ENCODE measurements at regions not wholly inside any gene's neighbourhood (a gene's known extent, or its start where the extent isn't known, plus 50 kb on each side); places are given as distances from the start of the nearest gene placed in this dataset.
"Not testable (repeated sequence)": the region's sequence is repeated elsewhere in the genome, so short reads cannot be mapped to it uniquely, and the experiment has no call there.

GRCh38 chr15:23762026-23762425, 74.9 kb upstream of the NDN start:
- H3K27ac ChIP-seq, result no peak overlapping the region
- no peak for DNase-seq (ENCODE audit: low spot score)
- TF ChIP-seq CTCF (IDR thresholded peaks at IDR 0.05), result no peak
- H3K36me3 ChIP-seq, result no peaks in the 10 kb centered on the region
- no peaks in the 10 kb centered on the region for H3K4me1 ChIP-seq
- H3K27me3 ChIP-seq, result no peaks in the 10 kb centered on the region
- H3K4me3 ChIP-seq, result no peak overlapping the region
- H3K9me3 ChIP-seq, result no peaks in the 10 kb centered on the region

- Histone ChIP-seq H3K9me3 (no peaks in the 10 kb centered on the region), H3K4me1 (no peaks in the 10 kb centered on the region), H3K27me3 (no peaks in the 10 kb centered on the region), H3K27ac (no peak overlapping the region), H3K4me3 (no peak overlapping the region), H3K36me3 (no peaks in the 10 kb centered on the region)
- no peak for TF ChIP-seq CTCF (IDR thresholded peaks at IDR 0.05)
- no peak for DNase-seq (ENCODE audit: low spot score)
Observed at GRCh38 chr15:23763021-23763420, 75.9 kb upstream of the NDN start.

- H3K4me1 ChIP-seq, result no peaks in the 10 kb centered on the region
- H3K4me3 ChIP-seq, result no peak overlapping the region
- H3K36me3 ChIP-seq, result no peaks in the 10 kb centered on the region
- TF ChIP-seq CTCF (IDR thresholded peaks at IDR 0.05), result no peak
- H3K27me3 ChIP-seq, result no peaks in the 10 kb centered on the region
- DNase-seq (ENCODE audit: low spot score), result no peak
- no peaks in the 10 kb centered on the region for H3K9me3 ChIP-seq
- H3K27ac ChIP-seq, result no peak overlapping the region
Observed at GRCh38 chr15:23764306-23764705, 77.2 kb upstream of the NDN start.

- Histone ChIP-seq H3K4me3 (no peak overlapping the region), H3K27me3 (no peaks in the 10 kb centered on the region), H3K9me3 (no peaks in the 10 kb centered on the region), H3K4me1 (no peaks in the 10 kb centered on the region), H3K27ac (no peak overlapping the region), H3K36me3 (no peaks in the 10 kb centered on the region)
- no peak for DNase-seq (ENCODE audit: low spot score)
- TF ChIP-seq CTCF (IDR thresholded peaks at IDR 0.05), result no peak
Observed at GRCh38 chr15:23764716-23765115, 77.6 kb upstream of the NDN start.

GRCh38 chr15:23766779-23767178, 79.7 kb upstream of the NDN start:
- not testable (repeated sequence) for H3K27me3 ChIP-seq; H3K36me3 ChIP-seq; DNase-seq (ENCODE audit: low spot score); H3K27ac ChIP-seq; H3K9me3 ChIP-seq; H3K4me1 ChIP-seq; H3K4me3 ChIP-seq

GRCh38 chr15:23773093-23773492, 86.0 kb upstream of the NDN start:
- H3K36me3 ChIP-seq, result no peaks in the 10 kb centered on the region
- H3K27ac ChIP-seq, result no peak overlapping the region
- no peaks in the 10 kb centered on the region for H3K27me3 ChIP-seq
- no peaks in the 10 kb centered on the region for H3K4me1 ChIP-seq
- H3K4me3 ChIP-seq, result no peak overlapping the region
- peaks cover 0 to 9% of the 10 kb centered on the region in 2 donors for H3K9me3 ChIP-seq
- no peak for DNase-seq (ENCODE audit: low spot score)
- TF ChIP-seq CTCF (IDR thresholded peaks at IDR 0.05), result no peak

Measured in right atrium auricular region (tissue), 2 donors.